H9 (cell line): ENCODE measurements at regions not wholly inside any gene's neighbourhood (a gene's known extent, or its start where the extent isn't known, plus 50 kb on each side); places are given as distances from the start of the nearest gene placed in this dataset.

Source experiments
- DNase-seq: peaks from one replicate; pipeline ENCODE4 v3.0.0-alpha.2; 2017
- H2AFZ ChIP-seq: one replicate; pipeline ENCODE4 v1.6.1; 2013; ENCODE audit warnings: mild to moderate bottlenecking, low read length, control low read depth, moderate library complexity
- H2AK5ac ChIP-seq: 2 replicates; pipeline ENCODE4 v1.6.1; 2013; ENCODE audit warnings: low read length, control low read depth, mixed read lengths; ENCODE audit not compliant: insufficient read length
- H2BK120ac ChIP-seq: one replicate; pipeline ENCODE4 v1.6.1; 2013; ENCODE audit warnings: low read depth, mild to moderate bottlenecking, low read length, control low read depth, inconsistent platforms; ENCODE audit not compliant: poor library complexity, severe bottlenecking
- H2BK12ac ChIP-seq: 2 replicates; pipeline ENCODE4 v1.6.1; 2013; ENCODE audit warnings: low read length, control low read depth, mixed read lengths, low read depth; ENCODE audit not compliant: insufficient read length
- H2BK15ac ChIP-seq: 2 replicates; pipeline ENCODE4 v1.6.1; 2013; ENCODE audit warnings: low read depth, low read length, control low read depth
- H2BK20ac ChIP-seq: one replicate; pipeline ENCODE4 v1.6.1; 2013; ENCODE audit warnings: low read depth, mild to moderate bottlenecking, low read length, control low read depth, inconsistent platforms; ENCODE audit not compliant: poor library complexity, severe bottlenecking
- H2BK5ac ChIP-seq: 2 replicates; pipeline ENCODE4 v1.6.1; 2013; ENCODE audit warnings: low read length, control low read depth, mixed read lengths; ENCODE audit not compliant: insufficient read length
- H3K14ac ChIP-seq: 2 replicates; pipeline ENCODE4 v1.6.1; 2013; ENCODE audit warnings: low read length, control low read depth; ENCODE audit not compliant: insufficient read depth
- H3K18ac ChIP-seq: 2 replicates; pipeline ENCODE4 v1.6.1; 2013; ENCODE audit warnings: low read depth, mild to moderate bottlenecking, mixed read lengths, low read length, control low read depth; ENCODE audit not compliant: insufficient read length
- H3K23ac ChIP-seq: 2 replicates; pipeline ENCODE4 v1.6.1; 2013; ENCODE audit warnings: low read length, control low read depth, mixed read lengths, low read depth; ENCODE audit not compliant: insufficient read length
- H3K23me2 ChIP-seq: 2 replicates; pipeline ENCODE4 v1.6.1; 2013; ENCODE audit warnings: low read depth, mild to moderate bottlenecking, mixed read lengths, low read length, control low read depth; ENCODE audit not compliant: insufficient read length, poor library complexity, severe bottlenecking
- H3K27ac ChIP-seq: 2 replicates; pipeline ENCODE4 v1.5.1; 2013; ENCODE audit warnings: low read length, control low read depth, mixed read lengths, low read depth; ENCODE audit not compliant: insufficient read length
- H3K27me3 ChIP-seq: 2 replicates; pipeline ENCODE4 v1.6.1; 2013; ENCODE audit warnings: low read length, control low read depth, inconsistent platforms; ENCODE audit not compliant: insufficient read depth
- H3K4ac ChIP-seq: 2 replicates; pipeline ENCODE4 v1.6.1; 2013; ENCODE audit warnings: low read depth, mild to moderate bottlenecking, control low read depth, inconsistent platforms, low read length, moderate library complexity
- H3K4me1 ChIP-seq: 2 replicates; pipeline ENCODE4 v1.6.1; 2013; ENCODE audit warnings: low read length, control low read depth, inconsistent platforms; ENCODE audit not compliant: insufficient read depth
- H3K4me2 ChIP-seq: 2 replicates; pipeline ENCODE4 v1.6.1; 2013; ENCODE audit warnings: low read length, control low read depth, mixed read lengths; ENCODE audit not compliant: insufficient read length, insufficient read depth
- H3K56ac ChIP-seq: 2 replicates; pipeline ENCODE4 v1.6.1; 2013; ENCODE audit warnings: low read depth, mild to moderate bottlenecking, mixed read lengths, low read length, control low read depth; ENCODE audit not compliant: insufficient read length
- H3K79me1 ChIP-seq: 2 replicates; pipeline ENCODE4 v1.6.1; 2013; ENCODE audit warnings: low read depth, mild to moderate bottlenecking, moderate library complexity, low read length, control low read depth, inconsistent platforms; ENCODE audit not compliant: insufficient read depth, poor library complexity, severe bottlenecking
- H3K79me2 ChIP-seq: 2 replicates; pipeline ENCODE4 v1.6.1; 2013; ENCODE audit warnings: low read length, control low read depth, inconsistent platforms; ENCODE audit not compliant: insufficient read depth
- H3K9ac ChIP-seq: 2 replicates; pipeline ENCODE4 v1.6.1; 2013; ENCODE audit warnings: low read length, control low read depth, mixed read lengths; ENCODE audit not compliant: insufficient read length; ENCODE audit errors: extremely low read depth
- H3K9me3 ChIP-seq: one replicate; pipeline ENCODE4 v1.6.1; 2013; ENCODE audit warnings: low read depth, low read length, inconsistent platforms; ENCODE audit not compliant: control insufficient read depth
- H3T11ph ChIP-seq: one replicate; pipeline ENCODE4 v1.6.1; 2013; ENCODE audit warnings: mild to moderate bottlenecking, low read length, control low read depth, inconsistent platforms
- H4K20me1 ChIP-seq: one replicate; pipeline ENCODE4 v1.6.1; 2013; ENCODE audit not compliant: control insufficient read depth, insufficient read length, insufficient read depth
- H4K5ac ChIP-seq: 2 replicates; pipeline ENCODE4 v1.6.1; 2013; ENCODE audit warnings: low read depth, mild to moderate bottlenecking, mixed read lengths, low read length, control low read depth; ENCODE audit not compliant: insufficient read length
- H4K8ac ChIP-seq: replicated peaks from 2 replicates; pipeline ENCODE4 v1.6.1; 2013; ENCODE audit warnings: low read length, control low read depth, mixed read lengths, low read depth; ENCODE audit not compliant: insufficient read length
- H4K91ac ChIP-seq: 2 replicates; pipeline ENCODE4 v1.6.1; 2013; ENCODE audit warnings: low read depth, mild to moderate bottlenecking, moderate library complexity, mixed read lengths, low read length, control low read depth; ENCODE audit not compliant: insufficient read length
- H3K27ac Mint-ChIP-seq, 3 experiments: 2 replicates in 2 of 3; 3 replicates in 1 of 3; pipeline ENCODE4 v1.8.0; 2020 to 2021; ENCODE audit warnings: mixed read lengths in 3 of 3, mild to moderate bottlenecking in 1 of 3, moderate library complexity in 1 of 3
- H3K27me3 Mint-ChIP-seq: 2 replicates; pipeline ENCODE4 v1.8.0; 2021; ENCODE audit warnings: low read depth, mild to moderate bottlenecking, moderate library complexity, mixed read lengths
- H3K36me3 Mint-ChIP-seq, 3 experiments: 2 replicates in 2 of 3; 3 replicates in 1 of 3; pipeline ENCODE4 v1.8.0; 2020 to 2021; ENCODE audit warnings: low read depth in 3 of 3, mixed read lengths in 3 of 3; ENCODE audit not compliant: insufficient read depth in 1 of 3
- H3K4me1 Mint-ChIP-seq, 2 experiments: 2 replicates each; pipeline ENCODE4 v1.8.0; 2020; ENCODE audit warnings: mixed read lengths in 2 of 2
- H3K4me3 Mint-ChIP-seq, 2 experiments: 2 replicates in 1 of 2; 3 replicates in 1 of 2; pipeline ENCODE4 v1.8.0; 2020 to 2021; ENCODE audit warnings: mild to moderate bottlenecking in 2 of 2, mixed read lengths in 2 of 2, moderate library complexity in 1 of 2
- H3K9me3 Mint-ChIP-seq, 2 experiments: 2 replicates in 1 of 2; 3 replicates in 1 of 2; pipeline ENCODE4 v1.8.0; 2020; ENCODE audit warnings: mild to moderate bottlenecking in 2 of 2, mixed read lengths in 2 of 2, moderate library complexity in 1 of 2
- WGBS: extraction: QIAGEN DNeasy Blood & Tissue Kit; methylation state at CpG from one replicate; pipeline ENCODE4 v1.1.7; 2013; ENCODE audit warnings: missing lambda C conversion rate, low lambda C conversion rate, mixed read lengths; ENCODE audit not compliant: insufficient read length; ENCODE audit errors: extremely low coverage; 5-methylcytosine and 5-hydroxymethylcytosine counted together
- TF ChIP-seq, protein P1 (sequence below): fragments of 200-600 bp; sonication (generic); conservative IDR thresholded peaks from 3 replicates; pipeline ENCODE4 v1.8.0; 2021; ENCODE audit warnings: antibody characterized with exemption, mild to moderate bottlenecking

DNA sequence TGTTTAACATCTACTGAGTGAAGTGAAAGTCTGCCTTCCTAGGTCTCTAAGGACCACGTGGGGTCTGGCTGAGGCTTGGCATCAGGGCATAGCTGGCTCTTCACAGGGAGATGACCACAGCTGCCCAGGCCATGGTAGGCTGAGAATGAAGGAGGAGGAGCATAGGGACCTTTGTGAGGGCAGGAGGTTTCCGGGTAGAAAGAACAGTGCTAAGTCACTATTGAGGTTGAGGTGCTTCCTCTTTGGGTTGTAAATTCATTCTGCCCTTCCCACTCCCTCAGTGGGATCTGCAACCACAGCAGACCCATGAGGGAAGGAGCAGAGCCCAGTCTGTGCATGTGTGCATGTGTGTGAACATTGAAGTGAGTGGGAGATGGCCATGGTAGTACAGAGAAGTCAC lies 909.6 kb downstream of the VRK1 start:
- Histone ChIP-seq H3K27ac (no peak overlapping the region), H3K4me2 (no peak overlapping the region), H4K20me1 (no peaks in the 10 kb centered on the region), H4K5ac (no peak overlapping the region), H3K79me2 (no peaks in the 10 kb centered on the region), H3K9me3 (no peaks in the 10 kb centered on the region), H2BK12ac (no peak overlapping the region), H3K4me1 (no peaks in the 10 kb centered on the region), H3K14ac (no peak overlapping the region), H4K91ac (no peak overlapping the region), H3K23me2 (no peaks in the 10 kb centered on the region), H3K9ac (no peak overlapping the region), H3T11ph (no peak overlapping the region), H3K4ac (no peak overlapping the region), H3K56ac (no peak overlapping the region), H3K27me3 (no peaks in the 10 kb centered on the region), H2BK120ac (no peak overlapping the region), H3K23ac (no peak overlapping the region), H3K79me1 (no peaks in the 10 kb centered on the region), H2BK20ac (no peak overlapping the region), H2AFZ (no peak overlapping the region), H4K8ac (no peak overlapping the region), H2BK15ac (no peak overlapping the region), H2AK5ac (no peak overlapping the region), H2BK5ac (no peak overlapping the region), H3K18ac (no peak overlapping the region)
- no CpG with 5 or more reads among the region's 2 CpGs for WGBS
- Mint-ChIP-seq H3K9me3 (peaks cover 5 to 10% of the 10 kb centered on the region in 2 experiments; a peak in 4 of 5 replicates), H3K4me1 (peaks cover 28 to 34% of the 10 kb centered on the region in 2 experiments), H3K36me3 (peaks cover 0 to 7% (median 4%) of the 10 kb centered on the region in 3 experiments; a peak in 5 of 7 replicates), H3K27me3 (peaks cover 2% of the 10 kb centered on the region), H3K27ac (no peak overlapping the region), H3K4me3 (no peak overlapping the region)
- TF ChIP-seq, protein P1, sequence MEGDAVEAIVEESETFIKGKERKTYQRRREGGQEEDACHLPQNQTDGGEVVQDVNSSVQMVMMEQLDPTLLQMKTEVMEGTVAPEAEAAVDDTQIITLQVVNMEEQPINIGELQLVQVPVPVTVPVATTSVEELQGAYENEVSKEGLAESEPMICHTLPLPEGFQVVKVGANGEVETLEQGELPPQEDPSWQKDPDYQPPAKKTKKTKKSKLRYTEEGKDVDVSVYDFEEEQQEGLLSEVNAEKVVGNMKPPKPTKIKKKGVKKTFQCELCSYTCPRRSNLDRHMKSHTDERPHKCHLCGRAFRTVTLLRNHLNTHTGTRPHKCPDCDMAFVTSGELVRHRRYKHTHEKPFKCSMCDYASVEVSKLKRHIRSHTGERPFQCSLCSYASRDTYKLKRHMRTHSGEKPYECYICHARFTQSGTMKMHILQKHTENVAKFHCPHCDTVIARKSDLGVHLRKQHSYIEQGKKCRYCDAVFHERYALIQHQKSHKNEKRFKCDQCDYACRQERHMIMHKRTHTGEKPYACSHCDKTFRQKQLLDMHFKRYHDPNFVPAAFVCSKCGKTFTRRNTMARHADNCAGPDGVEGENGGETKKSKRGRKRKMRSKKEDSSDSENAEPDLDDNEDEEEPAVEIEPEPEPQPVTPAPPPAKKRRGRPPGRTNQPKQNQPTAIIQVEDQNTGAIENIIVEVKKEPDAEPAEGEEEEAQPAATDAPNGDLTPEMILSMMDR, result no peak
- no peak for DNase-seq
